Panc1 (cell line): ENCODE measurements at regions not wholly inside any gene's neighbourhood (a gene's known extent, or its start where the extent isn't known, plus 50 kb on each side); places are given as distances from the start of the nearest gene placed in this dataset.

Experiments used
- ATAC-seq: fragments of 200-7000 bp; cut with Tn5 transposase; 2 replicates; pipeline ENCODE4 v1.9.1; 2020; ENCODE audit warnings: mild to moderate bottlenecking, moderate library complexity
- BruUV-seq: library from RNA; stranded (reverse); fragments of 400-500 nt; replicated peaks from 2 replicates; lab custom pipeline; 2021; lab: Mats Ljungman, UMichigan
- CTCF ChIA-PET: fragments of 300-600 bp; sonication (Branson Sonifier 250); formaldehyde crosslinking; loops from one replicate; lab custom pipeline; 2022; ENCODE audit warnings: antibody characterized with exemption; lab: Charles Lee
- POLR2A ChIA-PET: fragments of 300-600 bp; sonication (Branson Sonifier 250); formaldehyde crosslinking; loops from one replicate; lab custom pipeline; 2022; ENCODE audit warnings: antibody characterized with exemption; lab: Charles Lee
- DNase-seq: peaks from one replicate; pipeline ENCODE4 v3.0.0-alpha.2; 2010; ENCODE audit warnings: low read depth, low spot score
- H3K27ac ChIP-seq: 2 replicates; pipeline ENCODE4 v1.5.1; 2011; ENCODE audit warnings: mild to moderate bottlenecking, low read length, inconsistent platforms
- H3K27me3 ChIP-seq: fragments of 200-500 bp; sonication (Bioruptor generic); 2 replicates; pipeline ENCODE4 v1.6.0; 2014; ENCODE audit warnings: low read length, inconsistent platforms; ENCODE audit not compliant: control insufficient read depth, insufficient read depth
- H3K36me3 ChIP-seq: fragments of 200-500 bp; sonication (Bioruptor generic); 2 replicates; pipeline ENCODE4 v1.5.1; 2014; ENCODE audit warnings: inconsistent platforms, mild to moderate bottlenecking, low read length, moderate library complexity; ENCODE audit not compliant: control insufficient read depth, insufficient read depth
- H3K4me1 ChIP-seq: 2 replicates; pipeline ENCODE4 v1.5.1; 2011; ENCODE audit warnings: inconsistent platforms, mild to moderate bottlenecking, low read length, moderate library complexity; ENCODE audit not compliant: control insufficient read depth, insufficient read depth
- H3K4me3 ChIP-seq, 2 experiments: 2 replicates each; pipeline ENCODE4 v1.5.1; 2011 to 2012; ENCODE audit warnings: low read depth in 2 of 2, low read length in 2 of 2, mild to moderate bottlenecking in 2 of 2, inconsistent platforms in 1 of 2, moderate library complexity in 1 of 2
- H3K9me3 ChIP-seq: fragments of 200-500 bp; sonication (Bioruptor generic); 2 replicates; pipeline ENCODE4 v1.5.1; 2014; ENCODE audit warnings: low read depth, mild to moderate bottlenecking, inconsistent platforms, low read length, moderate library complexity; ENCODE audit not compliant: control insufficient read depth, insufficient read depth
- POLR2AphosphoS5 ChIP-seq: IDR thresholded peaks from 2 replicates; pipeline ENCODE4 v1.6.1; 2012; ENCODE audit warnings: mild to moderate bottlenecking, low read depth, low read length, moderate library complexity
- SIN3A ChIP-seq: IDR thresholded peaks from 2 replicates; pipeline ENCODE4 v1.6.1; 2012; ENCODE audit warnings: low read depth, mild to moderate bottlenecking, low read length, moderate library complexity, borderline replicate concordance; ENCODE audit not compliant: insufficient read depth
- TCF7L2 ChIP-seq: IDR thresholded peaks from 2 replicates; pipeline ENCODE4 v1.6.1; 2011; ENCODE audit warnings: mild to moderate bottlenecking, low read depth, low read length, inconsistent platforms
- in situ Hi-C: cut with HindIII; loops from 2 replicates; pipeline ENCODE4 v1.10.0; 2016; ENCODE audit warnings: low sequenced_read_pairs, low pct_unique_long_range_greater_than_20kb
- intact Hi-C: fragments of 100-400 bp; cut with micrococcal nuclease; formaldehyde crosslinking; loops from one replicate; pipeline ENCODE4 v1.10.0; 2022; ENCODE audit not compliant: unreplicated experiment
- TF ChIP-seq, protein P1 (sequence below), 2 experiments: IDR thresholded peaks; 2 replicates each; pipeline ENCODE4 v1.6.1; 2011 to 2012; ENCODE audit warnings: low read depth in 2 of 2, control low read depth in 1 of 2, low read length in 1 of 2, mild to moderate bottlenecking in 1 of 2, moderate library complexity in 1 of 2; ENCODE audit not compliant: insufficient read depth in 1 of 2
- TF ChIP-seq, protein P2 (sequence below): fragments of 450-650 bp; IDR thresholded peaks from 2 replicates; pipeline ENCODE4 v1.5.1; 2017; ENCODE audit warnings: mild to moderate bottlenecking

- no peaks in the 10 kb centered on the region for H3K4me1 ChIP-seq
- POLR2A ChIA-PET: no interaction called here
- intact Hi-C loops (no loop called here), in situ Hi-C loops (no loop called here)
- TF ChIP-seq SIN3A (no peak), TCF7L2 (no peak), POLR2AphosphoS5 (no peak)
- TF ChIP-seq, protein P1, sequence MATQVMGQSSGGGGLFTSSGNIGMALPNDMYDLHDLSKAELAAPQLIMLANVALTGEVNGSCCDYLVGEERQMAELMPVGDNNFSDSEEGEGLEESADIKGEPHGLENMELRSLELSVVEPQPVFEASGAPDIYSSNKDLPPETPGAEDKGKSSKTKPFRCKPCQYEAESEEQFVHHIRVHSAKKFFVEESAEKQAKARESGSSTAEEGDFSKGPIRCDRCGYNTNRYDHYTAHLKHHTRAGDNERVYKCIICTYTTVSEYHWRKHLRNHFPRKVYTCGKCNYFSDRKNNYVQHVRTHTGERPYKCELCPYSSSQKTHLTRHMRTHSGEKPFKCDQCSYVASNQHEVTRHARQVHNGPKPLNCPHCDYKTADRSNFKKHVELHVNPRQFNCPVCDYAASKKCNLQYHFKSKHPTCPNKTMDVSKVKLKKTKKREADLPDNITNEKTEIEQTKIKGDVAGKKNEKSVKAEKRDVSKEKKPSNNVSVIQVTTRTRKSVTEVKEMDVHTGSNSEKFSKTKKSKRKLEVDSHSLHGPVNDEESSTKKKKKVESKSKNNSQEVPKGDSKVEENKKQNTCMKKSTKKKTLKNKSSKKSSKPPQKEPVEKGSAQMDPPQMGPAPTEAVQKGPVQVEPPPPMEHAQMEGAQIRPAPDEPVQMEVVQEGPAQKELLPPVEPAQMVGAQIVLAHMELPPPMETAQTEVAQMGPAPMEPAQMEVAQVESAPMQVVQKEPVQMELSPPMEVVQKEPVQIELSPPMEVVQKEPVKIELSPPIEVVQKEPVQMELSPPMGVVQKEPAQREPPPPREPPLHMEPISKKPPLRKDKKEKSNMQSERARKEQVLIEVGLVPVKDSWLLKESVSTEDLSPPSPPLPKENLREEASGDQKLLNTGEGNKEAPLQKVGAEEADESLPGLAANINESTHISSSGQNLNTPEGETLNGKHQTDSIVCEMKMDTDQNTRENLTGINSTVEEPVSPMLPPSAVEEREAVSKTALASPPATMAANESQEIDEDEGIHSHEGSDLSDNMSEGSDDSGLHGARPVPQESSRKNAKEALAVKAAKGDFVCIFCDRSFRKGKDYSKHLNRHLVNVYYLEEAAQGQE (IDR thresholded peaks at IDR 0.05; ENCODE audit: insufficient read depth in 1 of 2, low read depth in 2 of 2, low read length in 1 of 2): no peak
- TF ChIP-seq, protein P2, sequence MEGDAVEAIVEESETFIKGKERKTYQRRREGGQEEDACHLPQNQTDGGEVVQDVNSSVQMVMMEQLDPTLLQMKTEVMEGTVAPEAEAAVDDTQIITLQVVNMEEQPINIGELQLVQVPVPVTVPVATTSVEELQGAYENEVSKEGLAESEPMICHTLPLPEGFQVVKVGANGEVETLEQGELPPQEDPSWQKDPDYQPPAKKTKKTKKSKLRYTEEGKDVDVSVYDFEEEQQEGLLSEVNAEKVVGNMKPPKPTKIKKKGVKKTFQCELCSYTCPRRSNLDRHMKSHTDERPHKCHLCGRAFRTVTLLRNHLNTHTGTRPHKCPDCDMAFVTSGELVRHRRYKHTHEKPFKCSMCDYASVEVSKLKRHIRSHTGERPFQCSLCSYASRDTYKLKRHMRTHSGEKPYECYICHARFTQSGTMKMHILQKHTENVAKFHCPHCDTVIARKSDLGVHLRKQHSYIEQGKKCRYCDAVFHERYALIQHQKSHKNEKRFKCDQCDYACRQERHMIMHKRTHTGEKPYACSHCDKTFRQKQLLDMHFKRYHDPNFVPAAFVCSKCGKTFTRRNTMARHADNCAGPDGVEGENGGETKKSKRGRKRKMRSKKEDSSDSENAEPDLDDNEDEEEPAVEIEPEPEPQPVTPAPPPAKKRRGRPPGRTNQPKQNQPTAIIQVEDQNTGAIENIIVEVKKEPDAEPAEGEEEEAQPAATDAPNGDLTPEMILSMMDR: no peak
- no peak overlapping the region for H3K27ac ChIP-seq
- H3K36me3 ChIP-seq: no peaks in the 10 kb centered on the region
- ATAC-seq (no peak), DNase-seq (no peak)
- H3K27me3 ChIP-seq: no peaks in the 10 kb centered on the region
- H3K9me3 ChIP-seq: no peaks in the 10 kb centered on the region
- CTCF ChIA-PET: no interaction called here
- BruUV-seq: no TSS peak
- H3K4me3 ChIP-seq: no peak overlapping the region
Measured at GRCh38 chr4:52358366-52358765, 300.7 kb downstream of the USP46 start.

GRCh38 chr4:52358883-52359321, 300.2 kb downstream of the USP46 start:
- ATAC-seq (no peak), DNase-seq (no peak)
- H3K9me3 ChIP-seq: no peaks in the 10 kb centered on the region
- H3K27ac ChIP-seq: no peak overlapping the region
- POLR2A ChIA-PET: no interaction called here
- intact Hi-C loops: no loop called here
- H3K36me3 ChIP-seq: no peaks in the 10 kb centered on the region
- in situ Hi-C loops: no loop called here
- no TSS peak for BruUV-seq
- TF ChIP-seq, protein P2: no peak
- TF ChIP-seq POLR2AphosphoS5: no peak
- TF ChIP-seq SIN3A: no peak
- TF ChIP-seq, protein P1 (IDR thresholded peaks at IDR 0.05; ENCODE audit: insufficient read depth in 1 of 2, low read depth in 2 of 2, low read length in 1 of 2): no peak
- no peak for TF ChIP-seq TCF7L2
- H3K4me3 ChIP-seq: no peak overlapping the region
- H3K27me3 ChIP-seq: no peaks in the 10 kb centered on the region
- no peaks in the 10 kb centered on the region for H3K4me1 ChIP-seq
- CTCF ChIA-PET: no interaction called here
